ENCODE measurements at regions not wholly inside any gene's neighbourhood (a gene's known extent, or its start where the extent isn't known, plus 50 kb on each side); places are given as distances from the start of the nearest gene placed in this dataset.
A peak's percentile ranks its signal among the peaks of the same experiment; 100 is the strongest.

- Mint-ChIP-seq H3K36me3 (ENCODE audit: low read depth) (peaks cover 3% of the 10 kb centered on the region; the same call in 1 of the 3 replicates), H3K27ac (no peak overlapping the region), H3K27me3 (ENCODE audit: insufficient read depth, low read depth, poor library complexity) (peaks cover 1% of the 10 kb centered on the region), H3K4me3 (no peak overlapping the region), H3K9me3 (peaks cover 3% of the 10 kb centered on the region), H3K4me1 (peaks cover 21% of the 10 kb centered on the region)
- H3K9me2 ChIP-seq (ENCODE audit: insufficient read depth): peaks cover 4% of the 10 kb centered on the region; the same call in 1 of the 2 replicates
- H3K79me2 ChIP-seq (replicated peaks; ENCODE audit: insufficient read depth): no peaks in the 10 kb centered on the region
- H3K27ac ChIP-seq (ENCODE audit: low read depth): no peak overlapping the region
- H3K36me3 ChIP-seq (ENCODE audit: insufficient read depth): no peaks in the 10 kb centered on the region
- no peaks in the 10 kb centered on the region for H3K27me3 ChIP-seq (ENCODE audit: insufficient read depth)
- no peak overlapping the region for H3K4me2 ChIP-seq
- TF ChIP-seq CREB1 (CRISPR knock-in tag; IDR thresholded peaks at IDR 0.05; ENCODE audit: low read depth): no peak
- no peak for TF ChIP-seq EZH2phosphoT487 (IDR thresholded peaks at IDR 0.05; ENCODE audit: unreplicated experiment)
- H3K4me1 ChIP-seq (ENCODE audit: insufficient read depth): peaks cover 16% of the 10 kb centered on the region; the same call in 1 of the 2 replicates
- H2AFZ ChIP-seq: no peak overlapping the region
- no peak for ATAC-seq
- H3F3A ChIP-seq (replicated peaks; ENCODE audit: low read depth): no peaks in the 10 kb centered on the region
- H4K20me1 ChIP-seq (replicated peaks; ENCODE audit: insufficient read depth): no peaks in the 10 kb centered on the region
- DNase-seq (ENCODE audit: low spot score): no peak
- H3K4me3 ChIP-seq: no peak overlapping the region
These were observed 988.7 kb downstream of the NTRK3 start for GRCh38 chr15:87267798-87268197.

GRCh38 chr15:87263871-87264270 lies 992.7 kb downstream of the NTRK3 start:
- H3F3A ChIP-seq (replicated peaks; ENCODE audit: low read depth): no peaks in the 10 kb centered on the region
- H3K79me2 ChIP-seq (replicated peaks; ENCODE audit: insufficient read depth): no peaks in the 10 kb centered on the region
- H3K9me2 ChIP-seq (ENCODE audit: insufficient read depth): peaks cover 4% of the 10 kb centered on the region; the same call in 1 of the 2 replicates
- peaks cover 16% of the 10 kb centered on the region; the same call in 1 of the 2 replicates for H3K4me1 ChIP-seq (ENCODE audit: insufficient read depth)
- no peak for TF ChIP-seq POLR2AphosphoS5 (IDR thresholded peaks at IDR 0.05; ENCODE audit: low read depth)
- TF ChIP-seq EZH2 (IDR thresholded peaks at IDR 0.05; ENCODE audit: low read depth, unreplicated experiment): no peak
- TF ChIP-seq ZNF331 (CRISPR knock-in tag; IDR thresholded peaks at IDR 0.05; ENCODE audit: low read depth): no peak
- TF ChIP-seq EZH2phosphoT487 (IDR thresholded peaks at IDR 0.05; ENCODE audit: unreplicated experiment): no peak
- no peak for TF ChIP-seq CTCF (conservative IDR thresholded peaks at IDR 0.05; ENCODE audit: low read depth in 2 of 2)
- TF ChIP-seq, protein P1, sequence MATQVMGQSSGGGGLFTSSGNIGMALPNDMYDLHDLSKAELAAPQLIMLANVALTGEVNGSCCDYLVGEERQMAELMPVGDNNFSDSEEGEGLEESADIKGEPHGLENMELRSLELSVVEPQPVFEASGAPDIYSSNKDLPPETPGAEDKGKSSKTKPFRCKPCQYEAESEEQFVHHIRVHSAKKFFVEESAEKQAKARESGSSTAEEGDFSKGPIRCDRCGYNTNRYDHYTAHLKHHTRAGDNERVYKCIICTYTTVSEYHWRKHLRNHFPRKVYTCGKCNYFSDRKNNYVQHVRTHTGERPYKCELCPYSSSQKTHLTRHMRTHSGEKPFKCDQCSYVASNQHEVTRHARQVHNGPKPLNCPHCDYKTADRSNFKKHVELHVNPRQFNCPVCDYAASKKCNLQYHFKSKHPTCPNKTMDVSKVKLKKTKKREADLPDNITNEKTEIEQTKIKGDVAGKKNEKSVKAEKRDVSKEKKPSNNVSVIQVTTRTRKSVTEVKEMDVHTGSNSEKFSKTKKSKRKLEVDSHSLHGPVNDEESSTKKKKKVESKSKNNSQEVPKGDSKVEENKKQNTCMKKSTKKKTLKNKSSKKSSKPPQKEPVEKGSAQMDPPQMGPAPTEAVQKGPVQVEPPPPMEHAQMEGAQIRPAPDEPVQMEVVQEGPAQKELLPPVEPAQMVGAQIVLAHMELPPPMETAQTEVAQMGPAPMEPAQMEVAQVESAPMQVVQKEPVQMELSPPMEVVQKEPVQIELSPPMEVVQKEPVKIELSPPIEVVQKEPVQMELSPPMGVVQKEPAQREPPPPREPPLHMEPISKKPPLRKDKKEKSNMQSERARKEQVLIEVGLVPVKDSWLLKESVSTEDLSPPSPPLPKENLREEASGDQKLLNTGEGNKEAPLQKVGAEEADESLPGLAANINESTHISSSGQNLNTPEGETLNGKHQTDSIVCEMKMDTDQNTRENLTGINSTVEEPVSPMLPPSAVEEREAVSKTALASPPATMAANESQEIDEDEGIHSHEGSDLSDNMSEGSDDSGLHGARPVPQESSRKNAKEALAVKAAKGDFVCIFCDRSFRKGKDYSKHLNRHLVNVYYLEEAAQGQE (IDR thresholded peaks at IDR 0.05; ENCODE audit: unreplicated experiment): no peak
- no peak for TF ChIP-seq ZNF114 (CRISPR knock-in tag; IDR thresholded peaks at IDR 0.05)
- TF ChIP-seq STAT1 (IDR thresholded peaks at IDR 0.05; ENCODE audit: unreplicated experiment): no peak
- TF ChIP-seq ZNF462 (CRISPR knock-in tag; IDR thresholded peaks at IDR 0.05): no peak
- TF ChIP-seq CREB1 (CRISPR knock-in tag; IDR thresholded peaks at IDR 0.05; ENCODE audit: low read depth): no peak
- Mint-ChIP-seq H3K27me3 (ENCODE audit: insufficient read depth, low read depth, poor library complexity) (peaks cover 1% of the 10 kb centered on the region), H3K4me1 (peaks cover 21% of the 10 kb centered on the region), H3K27ac (no peak overlapping the region; the same call in 1 of the 2 replicates), H3K36me3 (ENCODE audit: low read depth) (peaks cover 8% of the 10 kb centered on the region; the same call in 1 of the 3 replicates), H3K9me3 (peaks cover 9% of the 10 kb centered on the region; the same call in 2 of the 3 replicates), H3K4me3 (no peak overlapping the region)
- no peak overlapping the region for H3K4me2 ChIP-seq
- DNase-seq (ENCODE audit: low spot score) (no peak), ATAC-seq (no peak)
- H3K27me3 ChIP-seq (ENCODE audit: insufficient read depth): no peaks in the 10 kb centered on the region
- H3K4me3 ChIP-seq: no peak overlapping the region
- H3K27ac ChIP-seq (ENCODE audit: low read depth): peak overlapping the region; percentile 36; the same call in 1 of the 2 replicates
- H3K36me3 ChIP-seq (ENCODE audit: insufficient read depth): no peaks in the 10 kb centered on the region
- H2AFZ ChIP-seq: no peak overlapping the region
- no peaks in the 10 kb centered on the region for H4K20me1 ChIP-seq (replicated peaks; ENCODE audit: insufficient read depth)
